ENCODE measurements at regions not wholly inside any gene's neighbourhood (a gene's known extent, or its start where the extent isn't known, plus 50 kb on each side); places are given as distances from the start of the nearest gene placed in this dataset.

DNA sequence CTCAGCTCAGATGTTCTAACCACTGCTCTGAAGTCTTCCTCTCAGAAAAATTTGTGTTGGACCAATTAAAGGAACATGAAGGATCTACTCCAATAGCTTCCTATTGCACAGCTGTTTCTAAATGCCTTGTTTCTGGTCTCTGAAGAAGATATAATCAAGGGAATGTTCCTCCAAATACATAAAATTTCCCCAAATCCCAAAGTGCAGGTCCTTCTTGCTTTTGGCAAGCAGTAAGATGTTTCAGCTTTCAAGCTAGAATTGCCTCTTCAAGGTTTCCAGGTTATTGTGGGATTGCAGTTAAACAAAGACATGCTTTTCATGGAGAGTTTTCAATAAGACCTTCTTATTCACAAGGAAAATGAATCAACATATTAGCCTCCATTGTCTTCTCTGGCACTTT is 574.5 kb upstream of the SLIT2 start:
- no peak for TF ChIP-seq POLR2A (IDR thresholded peaks at IDR 0.05; ENCODE audit: low read length)
- no peak for TF ChIP-seq GATA1 (IDR thresholded peaks at IDR 0.05; ENCODE audit: low read depth, low read length)
- no peak for DNase-seq

DNA sequence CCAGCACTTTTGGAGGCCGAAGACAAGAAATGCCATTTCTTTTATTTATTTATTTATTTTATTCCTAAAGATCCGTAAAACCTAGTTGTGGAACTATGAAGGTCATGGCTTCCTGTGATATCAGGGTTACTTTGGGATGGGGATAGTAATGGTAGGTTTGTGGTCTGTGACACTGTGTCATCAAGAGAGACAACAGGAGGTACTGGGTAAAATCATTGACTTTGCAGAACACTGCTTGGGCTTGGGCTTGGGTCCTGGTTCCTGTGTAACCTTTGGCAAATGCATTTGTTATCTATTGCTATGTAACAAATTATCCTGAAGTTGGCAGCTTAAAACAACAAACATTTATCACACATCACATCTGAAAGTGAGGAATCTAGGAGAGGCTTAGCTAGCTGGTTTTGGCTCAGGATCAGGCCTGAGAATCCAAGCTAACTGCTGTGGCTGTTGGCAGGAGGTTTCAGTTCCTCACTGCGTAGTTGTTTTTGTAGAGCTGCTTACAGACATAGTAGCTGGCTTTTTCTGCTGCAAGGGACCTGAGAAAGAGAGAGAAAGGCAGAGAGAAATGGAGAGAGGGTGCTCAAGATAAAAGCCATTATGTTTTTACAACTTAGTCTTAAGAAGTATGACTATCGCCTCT is 576.4 kb upstream of the SLIT2 start:
- DNase-seq: no peak
- TF ChIP-seq GATA1 (IDR thresholded peaks at IDR 0.05; ENCODE audit: low read depth, low read length) (no peak), POLR2A (IDR thresholded peaks at IDR 0.05; ENCODE audit: low read length) (no peak)

DNA sequence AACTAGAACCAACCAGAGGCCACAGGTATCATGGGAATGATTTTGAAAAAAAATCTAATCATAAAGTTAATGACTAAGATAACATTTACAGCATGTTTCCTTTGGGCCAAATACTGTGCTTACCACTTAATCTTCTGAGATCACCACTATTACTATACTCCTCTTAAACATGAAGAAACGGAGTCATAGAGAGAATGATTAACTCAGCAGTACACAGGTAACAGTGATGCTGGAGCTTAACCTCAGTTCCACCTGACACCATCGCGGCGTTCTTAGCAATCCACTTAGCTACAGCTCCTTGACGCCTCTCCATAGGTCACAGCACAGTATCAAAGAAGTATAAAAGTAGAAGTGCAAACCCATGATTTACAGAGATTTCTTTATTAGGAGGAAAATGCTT is 592.6 kb upstream of the SLIT2 start:
- no peak for TF ChIP-seq POLR2A (IDR thresholded peaks at IDR 0.05; ENCODE audit: low read length)
- no peak for TF ChIP-seq GATA1 (IDR thresholded peaks at IDR 0.05; ENCODE audit: low read depth, low read length)
- DNase-seq: no peak

DNA sequence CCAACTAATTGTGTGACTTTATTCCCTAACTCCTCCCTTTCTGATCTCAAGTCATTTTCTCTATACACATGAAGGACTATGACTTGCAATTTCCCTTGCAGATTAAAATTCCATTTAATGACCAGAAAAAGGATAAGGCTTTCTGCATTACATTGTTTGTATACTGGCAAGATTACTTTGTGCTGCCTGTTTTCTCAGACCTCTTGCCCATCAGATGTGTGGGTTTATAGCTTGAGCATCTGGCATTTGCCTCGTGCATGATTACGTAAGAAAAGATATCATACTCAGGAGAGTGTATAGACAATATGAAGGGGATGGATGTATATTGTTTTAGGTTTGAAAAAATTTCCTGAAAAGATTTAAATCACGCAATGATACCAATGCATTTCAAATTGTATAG is 593.8 kb upstream of the SLIT2 start:
- TF ChIP-seq POLR2A (IDR thresholded peaks at IDR 0.05; ENCODE audit: low read length) (no peak), GATA1 (IDR thresholded peaks at IDR 0.05; ENCODE audit: low read depth, low read length) (no peak)
- DNase-seq: no peak

DNA sequence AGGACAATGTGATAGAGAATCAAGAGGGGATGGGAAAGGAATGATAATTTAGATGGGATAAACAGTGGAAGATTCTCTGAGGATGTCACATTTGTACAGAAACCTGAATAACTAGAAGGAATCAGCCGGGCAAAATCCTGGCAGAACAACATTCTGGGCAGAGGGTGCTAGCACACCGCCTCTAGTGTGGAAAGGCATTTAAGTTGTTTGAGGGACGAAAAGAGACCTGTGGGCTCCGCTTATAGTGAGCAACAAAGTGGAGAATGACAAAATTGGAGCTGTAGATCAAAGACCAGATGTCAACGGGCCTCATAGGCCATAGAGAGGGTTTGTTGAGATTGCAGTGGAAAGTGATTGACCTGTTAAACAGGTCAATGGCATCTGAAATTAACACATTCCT is 596.0 kb upstream of the SLIT2 start:
- DNase-seq: no peak
- no peak for TF ChIP-seq POLR2A (IDR thresholded peaks at IDR 0.05; ENCODE audit: low read length)
- TF ChIP-seq GATA1 (IDR thresholded peaks at IDR 0.05; ENCODE audit: low read depth, low read length): no peak

DNA sequence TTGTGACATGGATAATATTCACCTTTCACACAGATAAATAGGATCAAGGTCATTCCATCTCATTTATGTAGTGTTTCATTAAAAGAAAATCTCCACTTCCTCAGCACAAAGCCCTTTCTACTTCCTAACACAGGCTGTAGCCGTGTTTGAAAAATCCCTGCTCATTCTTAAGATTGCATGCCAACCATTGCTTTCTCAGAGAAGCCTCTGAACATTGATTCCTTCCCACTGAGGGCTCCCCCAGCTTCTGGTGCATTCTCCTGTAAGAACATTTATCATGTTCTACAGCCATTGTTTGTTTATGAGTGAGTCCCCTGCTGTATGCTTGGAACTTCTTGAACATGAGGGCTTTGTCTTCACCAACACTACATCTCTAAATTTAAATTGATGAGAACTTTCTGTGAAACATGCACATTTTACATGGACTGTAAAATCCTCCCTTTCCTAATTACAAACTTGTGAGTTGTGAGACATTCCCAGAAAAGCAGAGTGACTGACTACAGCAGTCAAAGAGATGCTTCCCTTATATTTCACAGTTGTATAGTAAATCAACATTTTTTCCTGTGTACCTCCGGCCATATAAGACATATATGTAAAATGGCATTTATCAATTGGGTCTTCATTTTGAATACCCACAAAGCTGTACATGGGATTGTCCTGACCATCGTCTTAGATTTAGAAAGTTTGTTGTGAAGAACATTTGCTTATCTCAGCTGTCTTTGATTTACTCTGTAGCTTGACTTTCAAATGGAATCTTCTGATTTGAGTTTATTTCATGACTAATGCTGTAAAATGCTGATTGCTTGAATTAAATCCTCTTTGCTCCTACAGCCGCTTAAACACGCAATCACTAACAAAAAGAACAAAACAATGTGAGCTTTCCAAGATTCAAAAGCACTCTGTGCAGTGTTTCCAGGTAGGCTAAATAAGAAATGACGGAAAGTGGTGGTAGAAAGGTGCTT is 600.5 kb upstream of the SLIT2 start:
- TF ChIP-seq GATA1 (IDR thresholded peaks at IDR 0.05; ENCODE audit: low read depth, low read length) (no peak), POLR2A (IDR thresholded peaks at IDR 0.05; ENCODE audit: low read length) (no peak)
- no peak for DNase-seq

DNA sequence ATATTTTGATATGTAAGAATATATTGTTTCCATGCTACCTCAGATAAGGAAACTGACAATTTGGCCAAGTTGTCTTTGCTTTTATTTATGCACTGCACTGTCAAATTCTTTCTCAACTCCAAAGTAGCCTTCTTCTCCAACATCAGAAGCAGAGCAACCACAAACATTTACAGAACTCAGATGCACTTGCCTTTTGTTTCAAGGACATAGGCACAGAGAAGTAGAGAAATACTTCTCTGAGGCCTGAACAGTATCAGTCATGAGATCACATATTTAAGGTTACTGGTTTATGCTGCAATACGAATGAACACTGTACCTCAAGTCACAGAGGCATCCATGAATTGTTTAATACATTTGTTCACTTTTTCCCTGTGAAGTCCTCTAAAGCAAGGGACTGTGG is 606.1 kb upstream of the SLIT2 start:
- DNase-seq: no peak
- TF ChIP-seq POLR2A (IDR thresholded peaks at IDR 0.05; ENCODE audit: low read length): no peak
- TF ChIP-seq GATA1 (IDR thresholded peaks at IDR 0.05; ENCODE audit: low read depth, low read length): no peak

DNA sequence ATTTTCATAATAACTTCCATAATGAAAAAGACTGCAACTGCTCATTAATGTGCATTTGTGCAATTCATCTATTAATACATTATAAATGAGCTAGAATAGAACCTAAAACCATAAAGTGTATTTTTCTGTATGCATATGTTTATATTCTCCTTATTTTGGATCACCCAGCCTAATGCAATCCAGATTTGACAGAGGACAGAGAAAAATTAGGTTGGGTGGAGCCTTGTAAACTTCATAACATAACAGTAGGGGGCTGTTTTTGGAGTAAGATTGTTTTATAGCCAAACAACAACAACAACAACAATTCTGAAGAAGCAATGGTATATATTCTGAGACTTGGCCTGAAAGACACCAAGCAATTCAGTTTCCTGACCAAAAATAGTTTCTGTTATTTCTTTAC is 615.3 kb upstream of the SLIT2 start:
- no peak for DNase-seq
- no peak for TF ChIP-seq POLR2A (IDR thresholded peaks at IDR 0.05; ENCODE audit: low read length)
- no peak for TF ChIP-seq GATA1 (IDR thresholded peaks at IDR 0.05; ENCODE audit: low read depth, low read length)

DNA sequence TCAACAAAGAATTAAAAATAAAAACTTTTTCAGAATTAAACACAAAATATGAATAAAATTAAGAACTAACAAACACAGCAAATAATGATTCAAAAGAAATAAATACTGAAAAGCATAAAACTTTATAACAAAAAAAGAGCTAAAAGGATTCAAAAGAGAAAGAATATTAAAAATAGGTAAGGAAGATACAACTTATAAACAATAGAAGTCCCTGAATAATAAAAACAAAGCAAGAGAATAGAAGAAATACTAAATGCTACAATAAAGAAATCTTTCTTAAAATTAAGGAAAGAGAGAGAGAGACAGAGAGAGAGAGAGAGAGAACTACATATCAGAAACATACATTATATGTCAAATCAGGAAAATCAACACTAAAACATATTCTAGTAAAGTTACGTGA is 619.9 kb upstream of the SLIT2 start:
- DNase-seq: no peak
- TF ChIP-seq POLR2A (IDR thresholded peaks at IDR 0.05; ENCODE audit: low read length): no peak
- no peak for TF ChIP-seq GATA1 (IDR thresholded peaks at IDR 0.05; ENCODE audit: low read depth, low read length)

DNA sequence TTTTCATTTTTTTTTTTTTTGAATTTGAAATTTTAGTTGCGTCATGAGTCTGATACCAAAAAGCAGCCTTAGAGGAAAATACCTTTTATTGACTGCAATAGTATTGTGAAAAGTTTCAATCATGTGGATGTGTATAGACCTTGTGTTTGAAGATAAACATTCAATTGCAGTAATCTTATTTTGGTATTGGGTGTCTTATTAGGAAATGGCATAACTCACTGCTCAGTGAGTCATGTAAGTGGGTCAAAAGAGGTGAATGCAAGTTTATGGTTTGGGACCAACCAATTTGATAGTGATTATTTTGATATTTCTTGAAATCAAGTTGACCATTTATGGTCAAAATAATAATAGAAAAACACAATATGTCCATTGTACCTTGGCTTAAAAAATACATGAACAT is 627.8 kb upstream of the SLIT2 start:
- no peak for DNase-seq
- TF ChIP-seq GATA1 (IDR thresholded peaks at IDR 0.05; ENCODE audit: low read depth, low read length): no peak

DNA sequence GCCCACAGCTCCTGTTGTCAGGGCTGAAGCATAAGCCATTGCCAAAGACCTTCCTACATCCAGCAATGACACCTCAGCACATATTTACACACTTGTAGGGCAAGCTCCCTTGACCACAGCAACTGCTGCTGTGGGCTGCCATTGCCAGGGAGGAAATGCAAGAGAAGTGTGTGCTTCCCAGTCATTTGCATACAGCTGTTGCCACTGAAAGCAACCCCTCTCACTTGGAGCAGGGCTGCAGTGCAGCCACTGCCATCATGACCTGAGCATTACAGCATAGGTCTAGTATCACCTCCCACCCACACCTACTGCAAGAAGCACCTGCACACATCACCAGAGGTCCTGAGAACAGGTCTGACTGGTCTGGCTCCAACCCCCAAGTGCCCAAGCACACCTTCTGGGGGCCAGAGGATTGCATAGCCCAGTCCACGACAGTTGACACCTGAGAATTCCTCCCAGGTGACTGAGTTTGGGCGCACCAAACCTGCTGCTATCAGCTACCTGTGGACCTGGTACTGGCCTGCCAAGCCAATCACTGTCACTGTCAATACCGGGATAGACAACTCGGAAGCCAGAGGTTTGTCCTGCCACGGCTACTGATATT is 636.5 kb upstream of the SLIT2 start:
- no peak for DNase-seq
- TF ChIP-seq GATA1 (IDR thresholded peaks at IDR 0.05; ENCODE audit: low read depth, low read length) (no peak), POLR2A (IDR thresholded peaks at IDR 0.05; ENCODE audit: low read length) (no peak)

DNA sequence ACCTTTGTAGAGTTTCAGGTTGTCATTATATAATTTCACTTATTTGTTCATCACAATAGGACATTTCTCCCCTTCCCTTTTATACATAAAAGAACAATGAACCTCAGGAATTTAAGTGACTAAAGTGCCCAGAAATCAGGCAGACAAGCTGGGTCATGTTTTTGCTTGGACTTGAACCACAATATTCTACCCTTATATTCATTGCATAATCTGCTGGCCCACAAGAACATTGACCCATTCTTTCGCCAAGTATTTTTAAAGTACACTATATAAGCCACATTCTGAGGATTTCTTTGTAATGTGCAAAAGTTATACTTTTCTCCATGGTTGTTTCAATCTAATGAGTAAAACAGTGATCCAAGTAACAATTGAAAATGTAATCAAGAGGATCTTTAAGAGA is 637.5 kb upstream of the SLIT2 start:
- no peak for DNase-seq
- TF ChIP-seq POLR2A (IDR thresholded peaks at IDR 0.05; ENCODE audit: low read length): no peak
- no peak for TF ChIP-seq GATA1 (IDR thresholded peaks at IDR 0.05; ENCODE audit: low read depth, low read length)

DNA sequence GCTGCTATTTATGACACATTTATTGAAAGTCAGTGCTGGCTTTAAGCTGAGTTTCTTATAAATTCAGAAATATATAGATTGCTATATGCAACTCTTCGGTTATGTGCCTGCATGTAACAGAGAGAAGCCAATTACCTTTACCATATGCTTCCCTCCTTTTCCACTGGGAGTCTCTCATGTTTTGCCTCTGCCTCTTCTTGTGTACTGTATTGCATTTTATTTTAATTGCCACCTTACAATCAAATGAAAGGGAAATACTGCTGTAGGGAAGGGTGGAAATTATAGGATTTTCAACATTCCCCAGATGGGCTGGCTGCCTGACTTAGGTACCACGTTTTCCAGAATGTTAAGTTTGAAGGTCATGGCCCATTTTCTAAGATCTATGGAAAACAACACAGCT is 655.4 kb upstream of the SLIT2 start:
- TF ChIP-seq GATA1 (IDR thresholded peaks at IDR 0.05; ENCODE audit: low read depth, low read length): no peak
- TF ChIP-seq POLR2A (IDR thresholded peaks at IDR 0.05; ENCODE audit: low read length): no peak
- no peak for DNase-seq

DNA sequence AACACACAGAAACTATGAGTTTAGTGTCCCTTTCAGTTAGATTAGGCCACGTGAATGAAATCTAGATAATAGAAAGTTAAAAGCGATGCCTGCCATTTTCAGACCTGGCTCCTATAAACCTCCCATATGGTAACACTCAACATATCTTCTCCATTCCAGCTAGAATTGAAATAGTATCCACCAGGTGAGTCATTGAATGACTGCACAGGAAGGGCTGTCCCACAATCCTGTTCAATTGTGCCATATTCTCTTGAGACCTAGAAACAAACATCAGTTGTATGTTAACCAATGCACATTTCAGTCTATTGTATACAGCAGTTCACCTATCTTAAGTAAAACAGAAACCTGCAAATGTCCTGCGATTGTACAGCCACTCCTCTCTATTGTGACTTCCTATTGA is 659.3 kb upstream of the SLIT2 start:
- DNase-seq: no peak
- TF ChIP-seq POLR2A (IDR thresholded peaks at IDR 0.05; ENCODE audit: low read length): no peak
- TF ChIP-seq GATA1 (IDR thresholded peaks at IDR 0.05; ENCODE audit: low read depth, low read length): no peak

All from erythroblast (primary cell).